IPS-NIHi7 (cell line): ENCODE measurements at regions not wholly inside any gene's neighbourhood (a gene's known extent, or its start where the extent isn't known, plus 50 kb on each side); places are given as distances from the start of the nearest gene placed in this dataset.

Experiments
- DNase-seq: peaks from one replicate; pipeline ENCODE4 v3.0.0; 2012; ENCODE audit warnings: mixed read lengths; ENCODE audit errors: extremely low spot score

GRCh38 chr5:86523718-86524117 lies 94.0 kb upstream of the COX7C start:
- no peak for DNase-seq

GRCh38 chr5:86525622-86526021 lies 92.1 kb upstream of the COX7C start:
- no peak for DNase-seq

GRCh38 chr5:86526811-86527348 lies 90.9 kb upstream of the COX7C start:
- DNase-seq, result no peak

- no peak for DNase-seq
Measured at GRCh38 chr5:86532429-86532828, 85.3 kb upstream of the COX7C start.

GRCh38 chr5:86536396-86536795 lies 81.3 kb upstream of the COX7C start:
- no peak for DNase-seq

GRCh38 chr5:86542532-86542931 lies 75.2 kb upstream of the COX7C start:
- DNase-seq, result no peak

- DNase-seq, result peak; percentile 9
Measured at GRCh38 chr5:86546044-86546443, 71.7 kb upstream of the COX7C start.

GRCh38 chr5:86546582-86546981 lies 71.2 kb upstream of the COX7C start:
- no peak for DNase-seq

GRCh38 chr5:86554638-86555037 lies 63.1 kb upstream of the COX7C start:
- no peak for DNase-seq

GRCh38 chr5:86557920-86558319 lies 59.8 kb upstream of the COX7C start:
- DNase-seq, result no peak

GRCh38 chr5:86565197-86565789 lies 52.4 kb upstream of the COX7C start:
- DNase-seq, result no peak

GRCh38 chr5:86566030-86566429 lies 51.7 kb upstream of the COX7C start:
- peak; percentile 10 for DNase-seq
